ENCODE measurements at regions not wholly inside any gene's neighbourhood (a gene's known extent, or its start where the extent isn't known, plus 50 kb on each side); places are given as distances from the start of the nearest gene placed in this dataset.
"Not testable (repeated sequence)": the region's sequence is repeated elsewhere in the genome, so short reads cannot be mapped to it uniquely, and the experiment has no call there.

DNA sequence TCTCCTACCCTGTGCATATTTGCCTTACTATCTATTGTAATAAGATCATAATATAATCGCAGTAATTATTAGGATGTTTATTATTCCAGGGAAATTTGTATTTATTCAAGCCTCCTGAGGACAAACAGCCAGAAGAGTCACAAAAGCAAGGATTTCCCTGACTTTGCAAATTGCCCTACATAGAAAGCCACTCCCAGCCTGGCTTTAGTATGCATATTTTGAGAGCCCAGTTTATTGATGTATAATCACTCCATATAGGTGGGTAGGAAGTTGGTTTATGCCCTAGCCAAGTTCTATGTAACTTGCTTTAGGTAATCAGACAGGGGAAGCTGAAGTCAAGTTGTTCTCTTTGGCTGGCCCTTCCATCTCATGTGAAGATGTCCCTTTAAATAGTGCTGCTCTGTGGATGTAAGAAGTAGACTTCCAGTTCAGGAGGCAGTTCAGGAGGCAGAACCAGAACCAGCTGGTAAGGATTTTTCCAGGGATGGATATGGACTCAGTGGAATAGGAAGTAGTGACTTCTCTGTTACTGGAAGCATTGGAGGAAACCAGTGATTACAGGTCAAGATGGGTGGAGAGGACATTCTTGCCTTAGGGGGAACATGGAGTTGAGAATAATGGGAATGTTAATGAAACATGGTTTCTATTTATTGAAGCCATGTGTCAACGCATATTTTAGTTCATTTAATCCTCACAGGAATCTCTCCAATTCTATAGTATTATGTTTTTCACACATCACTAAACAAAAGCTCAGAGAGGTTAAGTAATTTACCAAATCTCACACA is 70.5 kb upstream of the KIT start:
- 92 to 95% methylated on average over 2 of the region's 2 CpGs for WGBS, 2 donors
- Histone ChIP-seq H3K36me3 (ENCODE audit: low read depth, missing control alignments) (no peaks in the 10 kb centered on the region), H3K27me3 (no peaks in the 10 kb centered on the region), H3K4me1 (no peaks in the 10 kb centered on the region), H3K27ac (no peak overlapping the region), H3K9me3 (no peaks in the 10 kb centered on the region), H3K4me3 (no peak overlapping the region)
- no peak for DNase-seq
- TF ChIP-seq POLR2A (IDR thresholded peaks at IDR 0.05): no peak
- TF ChIP-seq CTCF (IDR thresholded peaks at IDR 0.05): no peak
- intact Hi-C loops (cut with DNase I; ENCODE audit: low total_unique reads): no loop called here

GRCh38 chr4:54588404-54588803 is 69.4 kb upstream of the KIT start:
- no peak for DNase-seq
- no peak for TF ChIP-seq CTCF (IDR thresholded peaks at IDR 0.05)
- no peak for TF ChIP-seq POLR2A (IDR thresholded peaks at IDR 0.05)
- Histone ChIP-seq H3K27ac (no peak overlapping the region), H3K9me3 (no peaks in the 10 kb centered on the region), H3K4me3 (no peak overlapping the region), H3K36me3 (ENCODE audit: low read depth, missing control alignments) (no peaks in the 10 kb centered on the region), H3K4me1 (no peaks in the 10 kb centered on the region), H3K27me3 (no peaks in the 10 kb centered on the region)
- WGBS, 2 donors: 89 to 96% methylated on average over 4 of the region's 4 CpGs
- intact Hi-C loops (cut with DNase I; ENCODE audit: low total_unique reads): no loop called here

- H3K4me3 ChIP-seq: no peak overlapping the region
- WGBS, 2 donors: 97% methylated on average over 2 of the region's 2 CpGs
- H3K27ac ChIP-seq: no peak overlapping the region
- intact Hi-C loops (cut with DNase I; ENCODE audit: low total_unique reads): no loop called here
- H3K9me3 ChIP-seq: no peaks in the 10 kb centered on the region
- H3K4me1 ChIP-seq: no peaks in the 10 kb centered on the region
- TF ChIP-seq CTCF (IDR thresholded peaks at IDR 0.05) (no peak), POLR2A (IDR thresholded peaks at IDR 0.05) (no peak)
- no peak for DNase-seq
- H3K36me3 ChIP-seq (ENCODE audit: low read depth, missing control alignments): no peaks in the 10 kb centered on the region
- no peaks in the 10 kb centered on the region for H3K27me3 ChIP-seq
Measured at GRCh38 chr4:54589586-54589985, 68.2 kb upstream of the KIT start.

GRCh38 chr4:54593795-54594322 is 63.9 kb upstream of the KIT start:
- Histone ChIP-seq H3K4me1 (no peaks in the 10 kb centered on the region), H3K9me3 (no peaks in the 10 kb centered on the region), H3K4me3 (no peak overlapping the region), H3K27ac (no peak overlapping the region), H3K27me3 (no peaks in the 10 kb centered on the region), H3K36me3 (ENCODE audit: low read depth, missing control alignments) (no peaks in the 10 kb centered on the region)
- DNase-seq: no peak
- 76 to 82% methylated on average over 2 of the region's 2 CpGs for WGBS, 2 donors
- intact Hi-C loops (cut with DNase I; ENCODE audit: low total_unique reads): no loop called here
- TF ChIP-seq CTCF (IDR thresholded peaks at IDR 0.05) (no peak), POLR2A (IDR thresholded peaks at IDR 0.05) (no peak)

DNA sequence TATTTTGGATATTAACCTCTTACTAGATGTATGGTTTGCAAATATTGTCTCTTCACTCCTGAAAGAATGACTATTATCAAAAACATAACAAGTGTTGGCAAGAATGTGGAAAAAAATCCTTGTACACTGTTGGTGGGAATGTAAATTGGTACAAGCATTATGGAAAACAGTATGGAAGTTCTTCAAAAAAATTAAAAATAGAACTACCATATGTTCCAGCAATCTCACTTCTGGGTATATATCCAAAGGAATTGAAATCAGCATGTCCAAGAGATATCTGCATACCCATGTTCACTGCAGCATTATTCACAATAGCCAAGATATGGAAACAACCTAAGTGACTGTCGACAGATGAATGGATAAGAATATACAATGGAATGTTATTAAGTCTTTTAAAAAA is 61.6 kb upstream of the KIT start:
- Histone ChIP-seq H3K27ac (no peak overlapping the region), H3K9me3 (no peaks in the 10 kb centered on the region), H3K27me3 (no peaks in the 10 kb centered on the region), H3K36me3 (ENCODE audit: low read depth, missing control alignments) (no peaks in the 10 kb centered on the region), H3K4me1 (no peaks in the 10 kb centered on the region), H3K4me3 (no peak overlapping the region)
- WGBS, 2 donors: 91 to 94% methylated on average over 1 of the region's 1 CpG
- no peak for DNase-seq
- TF ChIP-seq POLR2A (IDR thresholded peaks at IDR 0.05): no peak
- TF ChIP-seq CTCF (IDR thresholded peaks at IDR 0.05): no peak
- intact Hi-C loops (cut with DNase I; ENCODE audit: low total_unique reads): no loop called here

GRCh38 chr4:54597678-54598077 is 60.1 kb upstream of the KIT start:
- WGBS, 2 donors: 95 to 96% methylated on average over 6 of the region's 6 CpGs
- H3K27ac ChIP-seq; intact Hi-C loops (cut with DNase I; ENCODE audit: low total_unique reads): not testable (repeated sequence)

GRCh38 chr4:54602175-54602574 is 55.6 kb upstream of the KIT start:
- 82 to 91% methylated on average over 4 of the region's 4 CpGs for WGBS, 2 donors
- H3K27ac ChIP-seq; DNase-seq; H3K9me3 ChIP-seq; H3K4me3 ChIP-seq; H3K36me3 ChIP-seq (ENCODE audit: low read depth, missing control alignments); H3K27me3 ChIP-seq; intact Hi-C loops (cut with DNase I; ENCODE audit: low total_unique reads); H3K4me1 ChIP-seq: not testable (repeated sequence)

More at GRCh38 chr4:54597678-54598077, 60.1 kb upstream of the KIT start:
- not testable (repeated sequence) for H3K27me3 ChIP-seq; DNase-seq; H3K4me1 ChIP-seq; H3K9me3 ChIP-seq; H3K4me3 ChIP-seq; H3K36me3 ChIP-seq (ENCODE audit: low read depth, missing control alignments)
